NCI-H2171 (cell line): ENCODE measurements at regions not wholly inside any gene's neighbourhood (a gene's known extent, or its start where the extent isn't known, plus 50 kb on each side); places are given as distances from the start of the nearest gene placed in this dataset.

Experiments
- DNase-seq: peaks from one replicate; lab custom pipeline; 2025; lab: John Stamatoyannopoulos, UW

- DNase-seq: no peak
Measured at GRCh38 chr3:41041462-41041861, 157.8 kb upstream of the CTNNB1 start.

- DNase-seq: no peak
Measured at GRCh38 chr3:41041899-41042298, 157.4 kb upstream of the CTNNB1 start.

GRCh38 chr3:41044523-41044922 is 154.8 kb upstream of the CTNNB1 start:
- no peak for DNase-seq

GRCh38 chr3:41045491-41045890 is 153.8 kb upstream of the CTNNB1 start:
- DNase-seq: no peak

GRCh38 chr3:41050144-41050543 is 149.2 kb upstream of the CTNNB1 start:
- no peak for DNase-seq

- no peak for DNase-seq
Measured at GRCh38 chr3:41053220-41053619, 146.1 kb upstream of the CTNNB1 start.

- DNase-seq: no peak
Measured at GRCh38 chr3:41060106-41060505, 139.2 kb upstream of the CTNNB1 start.

- no peak for DNase-seq
Measured at GRCh38 chr3:41064070-41064469, 135.2 kb upstream of the CTNNB1 start.

- no peak for DNase-seq
Measured at GRCh38 chr3:41064526-41064925, 134.8 kb upstream of the CTNNB1 start.

GRCh38 chr3:41065340-41065739 is 134.0 kb upstream of the CTNNB1 start:
- no peak for DNase-seq

- DNase-seq: no peak
Measured at GRCh38 chr3:41073190-41073589, 126.1 kb upstream of the CTNNB1 start.

GRCh38 chr3:41075975-41076374 is 123.3 kb upstream of the CTNNB1 start:
- DNase-seq: no peak

GRCh38 chr3:41076399-41076798 is 122.9 kb upstream of the CTNNB1 start:
- DNase-seq: no peak

- no peak for DNase-seq
Measured at GRCh38 chr3:41080141-41080540, 119.2 kb upstream of the CTNNB1 start.

GRCh38 chr3:41088882-41089281 is 110.4 kb upstream of the CTNNB1 start:
- DNase-seq: no peak

- DNase-seq: no peak
Measured at GRCh38 chr3:41089566-41089965, 109.7 kb upstream of the CTNNB1 start.

- DNase-seq: no peak
Measured at GRCh38 chr3:41092844-41093243, 106.5 kb upstream of the CTNNB1 start.

GRCh38 chr3:41093476-41093875 is 105.8 kb upstream of the CTNNB1 start:
- DNase-seq: no peak

GRCh38 chr3:41094351-41094750 is 105.0 kb upstream of the CTNNB1 start:
- DNase-seq: no peak

- DNase-seq: no peak
Measured at GRCh38 chr3:41095702-41096101, 103.6 kb upstream of the CTNNB1 start.

GRCh38 chr3:41097896-41098496 is 101.3 kb upstream of the CTNNB1 start:
- no peak for DNase-seq

GRCh38 chr3:41101231-41101630 is 98.1 kb upstream of the CTNNB1 start:
- no peak for DNase-seq

- DNase-seq: no peak
Measured at GRCh38 chr3:41102053-41102556, 97.2 kb upstream of the CTNNB1 start.

- no peak for DNase-seq
Measured at GRCh38 chr3:41102750-41103149, 96.6 kb upstream of the CTNNB1 start.
